ENCODE measurements at regions not wholly inside any gene's neighbourhood (a gene's known extent, or its start where the extent isn't known, plus 50 kb on each side); places are given as distances from the start of the nearest gene placed in this dataset.

DNA sequence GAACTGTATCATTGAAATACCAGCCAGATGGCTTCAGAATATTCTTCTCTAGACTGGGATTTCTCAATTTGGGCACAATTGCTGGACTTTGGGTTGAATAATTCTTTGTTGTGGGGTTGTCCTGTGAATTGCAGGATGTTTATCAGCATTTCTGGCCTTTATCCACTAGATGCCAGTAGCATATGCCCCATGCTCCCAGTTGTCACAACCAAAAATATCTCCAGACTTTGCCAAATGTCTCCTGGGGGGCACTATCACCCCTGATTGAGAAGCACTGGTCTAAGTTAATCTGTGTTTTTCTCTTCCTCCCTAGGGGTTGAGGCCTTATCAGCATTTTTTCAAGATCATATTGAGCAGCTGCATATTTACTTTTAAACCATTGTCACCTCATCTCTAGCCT lies 204.9 kb upstream of the SP8 start:
- TF ChIP-seq, protein P1, sequence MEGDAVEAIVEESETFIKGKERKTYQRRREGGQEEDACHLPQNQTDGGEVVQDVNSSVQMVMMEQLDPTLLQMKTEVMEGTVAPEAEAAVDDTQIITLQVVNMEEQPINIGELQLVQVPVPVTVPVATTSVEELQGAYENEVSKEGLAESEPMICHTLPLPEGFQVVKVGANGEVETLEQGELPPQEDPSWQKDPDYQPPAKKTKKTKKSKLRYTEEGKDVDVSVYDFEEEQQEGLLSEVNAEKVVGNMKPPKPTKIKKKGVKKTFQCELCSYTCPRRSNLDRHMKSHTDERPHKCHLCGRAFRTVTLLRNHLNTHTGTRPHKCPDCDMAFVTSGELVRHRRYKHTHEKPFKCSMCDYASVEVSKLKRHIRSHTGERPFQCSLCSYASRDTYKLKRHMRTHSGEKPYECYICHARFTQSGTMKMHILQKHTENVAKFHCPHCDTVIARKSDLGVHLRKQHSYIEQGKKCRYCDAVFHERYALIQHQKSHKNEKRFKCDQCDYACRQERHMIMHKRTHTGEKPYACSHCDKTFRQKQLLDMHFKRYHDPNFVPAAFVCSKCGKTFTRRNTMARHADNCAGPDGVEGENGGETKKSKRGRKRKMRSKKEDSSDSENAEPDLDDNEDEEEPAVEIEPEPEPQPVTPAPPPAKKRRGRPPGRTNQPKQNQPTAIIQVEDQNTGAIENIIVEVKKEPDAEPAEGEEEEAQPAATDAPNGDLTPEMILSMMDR (conservative IDR thresholded peaks at IDR 0.05; ENCODE audit: low read depth, low read length), result no peak
- TF ChIP-seq, protein P2, sequence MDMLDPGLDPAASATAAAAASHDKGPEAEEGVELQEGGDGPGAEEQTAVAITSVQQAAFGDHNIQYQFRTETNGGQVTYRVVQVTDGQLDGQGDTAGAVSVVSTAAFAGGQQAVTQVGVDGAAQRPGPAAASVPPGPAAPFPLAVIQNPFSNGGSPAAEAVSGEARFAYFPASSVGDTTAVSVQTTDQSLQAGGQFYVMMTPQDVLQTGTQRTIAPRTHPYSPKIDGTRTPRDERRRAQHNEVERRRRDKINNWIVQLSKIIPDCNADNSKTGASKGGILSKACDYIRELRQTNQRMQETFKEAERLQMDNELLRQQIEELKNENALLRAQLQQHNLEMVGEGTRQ (IDR thresholded peaks at IDR 0.05; ENCODE audit: low read depth, low read length), result no peak
- TF ChIP-seq RFX5 (IDR thresholded peaks at IDR 0.05; ENCODE audit: low read depth, low read length), result no peak
